RWPE1 (cell line): ENCODE measurements at regions not wholly inside any gene's neighbourhood (a gene's known extent, or its start where the extent isn't known, plus 50 kb on each side); places are given as distances from the start of the nearest gene placed in this dataset.

Experiments
- CTCF ChIA-PET: fragments of 350-600 bp; sonication (Branson Sonifier 250); formaldehyde crosslinking; extraction: SDS; loops from one replicate; lab custom pipeline; 2021; lab: Yijun Ruan, JAX
- POLR2A ChIA-PET: fragments of 400-600 bp; formaldehyde crosslinking; extraction: SDS; loops from one replicate; lab custom pipeline; 2020; ENCODE audit warnings: antibody characterized with exemption; ENCODE audit not compliant: low non-redundant PET; lab: Yijun Ruan, JAX
- DNase-seq: peaks from one replicate; pipeline ENCODE4 v3.0.0; 2012; ENCODE audit warnings: low spot score
- H3K27ac ChIP-seq: fragments of 450-650 bp; 2 replicates; pipeline ENCODE4 v1.5.1; 2017
- TF ChIP-seq, protein P1 (sequence below): fragments of 450-650 bp; conservative IDR thresholded peaks from 2 replicates; pipeline ENCODE4 v1.5.1; 2017; ENCODE audit warnings: low read depth, mild to moderate bottlenecking

GRCh38 chr5:3736926-3737325, 141.3 kb downstream of the IRX1 start:
- ChIA-PET POLR2A (no interaction called here), CTCF (interaction anchor here (0.7 kb wide), 1 partner anchor 1438 kb away, joined by 3 read pairs; no protein-coding TSS in a partner anchor)
- TF ChIP-seq, protein P1, sequence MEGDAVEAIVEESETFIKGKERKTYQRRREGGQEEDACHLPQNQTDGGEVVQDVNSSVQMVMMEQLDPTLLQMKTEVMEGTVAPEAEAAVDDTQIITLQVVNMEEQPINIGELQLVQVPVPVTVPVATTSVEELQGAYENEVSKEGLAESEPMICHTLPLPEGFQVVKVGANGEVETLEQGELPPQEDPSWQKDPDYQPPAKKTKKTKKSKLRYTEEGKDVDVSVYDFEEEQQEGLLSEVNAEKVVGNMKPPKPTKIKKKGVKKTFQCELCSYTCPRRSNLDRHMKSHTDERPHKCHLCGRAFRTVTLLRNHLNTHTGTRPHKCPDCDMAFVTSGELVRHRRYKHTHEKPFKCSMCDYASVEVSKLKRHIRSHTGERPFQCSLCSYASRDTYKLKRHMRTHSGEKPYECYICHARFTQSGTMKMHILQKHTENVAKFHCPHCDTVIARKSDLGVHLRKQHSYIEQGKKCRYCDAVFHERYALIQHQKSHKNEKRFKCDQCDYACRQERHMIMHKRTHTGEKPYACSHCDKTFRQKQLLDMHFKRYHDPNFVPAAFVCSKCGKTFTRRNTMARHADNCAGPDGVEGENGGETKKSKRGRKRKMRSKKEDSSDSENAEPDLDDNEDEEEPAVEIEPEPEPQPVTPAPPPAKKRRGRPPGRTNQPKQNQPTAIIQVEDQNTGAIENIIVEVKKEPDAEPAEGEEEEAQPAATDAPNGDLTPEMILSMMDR: no peak
- no peak for DNase-seq
- H3K27ac ChIP-seq: no peak overlapping the region

DNA sequence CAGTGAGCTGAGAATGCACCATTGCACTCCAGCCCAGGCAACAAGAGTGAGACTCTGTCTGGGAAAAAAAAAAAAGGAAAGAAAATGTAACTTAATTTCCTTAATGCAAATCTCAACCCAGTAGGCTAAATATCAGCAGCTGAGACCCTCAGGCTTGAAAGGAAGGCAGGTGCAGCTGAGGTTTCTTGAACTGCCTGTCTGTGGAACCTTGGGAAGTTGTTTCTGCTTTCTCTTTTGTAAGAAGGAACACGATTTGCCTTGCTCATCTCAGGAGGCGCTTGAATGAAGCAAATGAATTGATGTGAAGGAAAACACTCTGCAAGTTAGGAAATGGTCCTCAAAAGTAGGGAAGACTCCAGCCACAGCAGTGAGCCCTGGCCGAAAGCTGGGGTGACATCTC, 143.3 kb downstream of the IRX1 start:
- POLR2A ChIA-PET: no interaction called here
- CTCF ChIA-PET: no interaction called here
- H3K27ac ChIP-seq: no peak overlapping the region
- TF ChIP-seq, protein P1: no peak
- DNase-seq: no peak

- CTCF ChIA-PET: interaction anchor here (0.6 kb wide), 1 partner anchor 13 kb away, joined by 3 read pairs; no protein-coding TSS in a partner anchor
- peak overlapping the region; percentile 87 for H3K27ac ChIP-seq
Measured at GRCh38 chr5:3740546-3741373, 145.1 kb downstream of the IRX1 start.

DNA sequence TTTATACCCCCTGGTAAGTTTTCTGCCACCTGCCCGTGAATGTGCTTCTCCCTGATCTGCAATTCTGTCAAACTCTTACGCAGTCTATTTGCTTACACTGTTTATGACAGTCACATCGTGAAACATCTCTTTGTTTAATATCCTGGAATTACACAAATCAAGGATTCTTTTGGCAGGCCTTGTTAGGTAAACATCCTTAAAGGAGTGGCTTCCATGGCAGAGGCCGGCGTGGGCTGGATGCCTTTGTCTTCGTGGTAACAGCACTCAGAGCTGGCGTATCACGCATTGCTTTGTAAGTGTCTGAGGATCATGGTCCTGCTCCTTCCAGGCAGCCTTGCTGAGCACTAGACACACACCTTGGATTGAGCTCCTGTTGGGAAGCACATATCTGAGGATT, 145.7 kb downstream of the IRX1 start:
- CTCF ChIA-PET: interaction anchor here (0.6 kb wide), 1 partner anchor 13 kb away, joined by 3 read pairs; no protein-coding TSS in a partner anchor
- peak; percentile 51 for DNase-seq
- POLR2A ChIA-PET: no interaction called here
- peak overlapping the region; percentile 87 for H3K27ac ChIP-seq
- TF ChIP-seq, protein P1: no peak

More at GRCh38 chr5:3740546-3741373, 145.1 kb downstream of the IRX1 start:
- peak; percentile 80 for DNase-seq
- TF ChIP-seq, protein P1: no peak
- POLR2A ChIA-PET: no interaction called here

DNA sequence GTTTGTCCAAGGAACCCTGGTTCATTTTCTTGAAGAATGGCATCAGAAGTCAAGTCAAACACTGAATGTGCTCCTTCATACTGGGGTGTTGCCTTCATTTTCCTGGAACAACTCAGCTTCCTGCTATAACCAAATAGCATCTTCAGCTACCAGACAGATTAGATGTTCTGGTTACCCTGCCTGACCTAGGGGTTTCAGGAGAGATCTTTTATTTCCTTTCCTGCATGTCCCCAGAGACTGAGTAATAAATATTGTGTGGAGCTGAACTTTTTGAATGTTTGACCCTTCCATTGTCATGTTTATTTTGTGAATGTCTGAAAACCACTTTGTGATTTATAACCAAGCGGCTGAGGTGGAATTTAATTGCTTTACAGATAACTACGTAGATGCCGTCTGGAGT, 147.1 kb downstream of the IRX1 start:
- H3K27ac ChIP-seq: no peak overlapping the region
- ChIA-PET POLR2A (no interaction called here), CTCF (no interaction called here)
- TF ChIP-seq, protein P1: no peak
- DNase-seq: no peak

GRCh38 chr5:3751846-3752245, 156.2 kb downstream of the IRX1 start:
- TF ChIP-seq, protein P1: no peak
- POLR2A ChIA-PET: no interaction called here
- H3K27ac ChIP-seq: no peak overlapping the region
- DNase-seq: no peak
- CTCF ChIA-PET: no interaction called here
